HL-60 (cell line): ENCODE measurements at regions not wholly inside any gene's neighbourhood (a gene's known extent, or its start where the extent isn't known, plus 50 kb on each side); places are given as distances from the start of the nearest gene placed in this dataset.

ENCODE experiments used
- DNase-seq, 2 experiments: peaks; one replicate each; pipeline ENCODE4 v3.0.0-alpha.2; 2010 to 2020; ENCODE audit warnings: low read depth in 1 of 2, low spot score in 1 of 2
- H3K27ac ChIP-seq: fragments of 250-450 bp; sonication (Bioruptor Pico); replicated peaks from 2 replicates; pipeline ENCODE4 v1.5.1; 2020; ENCODE audit warnings: mild to moderate bottlenecking, moderate library complexity
- H3K27me3 ChIP-seq: fragments of 250-450 bp; sonication (Bioruptor Pico); 2 replicates; pipeline ENCODE4 v1.5.1; 2021; ENCODE audit warnings: mild to moderate bottlenecking, moderate library complexity; ENCODE audit not compliant: insufficient read depth, poor library complexity, severe bottlenecking
- H3K4me3 ChIP-seq: replicated peaks from 2 replicates; pipeline ENCODE4 v1.5.1; 2011; ENCODE audit warnings: mild to moderate bottlenecking, control low read depth, low read length; ENCODE audit not compliant: insufficient read depth
- CTCF ChIP-seq: IDR thresholded peaks from one replicate; pipeline ENCODE4 v1.5.1; 2011; ENCODE audit warnings: low read length, control low read depth, inconsistent platforms; ENCODE audit not compliant: insufficient read depth
- GABPA ChIP-seq: IDR thresholded peaks from 2 replicates; pipeline ENCODE4 v1.6.1; 2012; ENCODE audit warnings: low read depth
- POLR2AphosphoS5 ChIP-seq: IDR thresholded peaks from 2 replicates; pipeline ENCODE4 v1.6.1; 2012; ENCODE audit warnings: low read depth
- REST ChIP-seq: IDR thresholded peaks from 2 replicates; pipeline ENCODE4 v1.6.1; 2012; ENCODE audit warnings: low read depth; ENCODE audit not compliant: insufficient replicate concordance
- SPI1 ChIP-seq: IDR thresholded peaks from 2 replicates; pipeline ENCODE4 v1.6.1; 2012; ENCODE audit warnings: low read depth, mild to moderate bottlenecking, borderline replicate concordance

GRCh38 chr1:5794279-5794678 lies 197.9 kb downstream of the NPHP4 start:
- no peak for DNase-seq
- no peak overlapping the region for H3K27ac ChIP-seq
- H3K27me3 ChIP-seq, result no peaks in the 10 kb centered on the region
- TF ChIP-seq POLR2AphosphoS5 (no peak), CTCF (no peak), REST (no peak), GABPA (no peak), SPI1 (no peak)
- H3K4me3 ChIP-seq, result no peak overlapping the region

GRCh38 chr1:5793516-5793915 lies 198.7 kb downstream of the NPHP4 start:
- no peak for DNase-seq
- Histone ChIP-seq H3K4me3 (no peak overlapping the region), H3K27ac (no peak overlapping the region), H3K27me3 (no peaks in the 10 kb centered on the region)
- TF ChIP-seq SPI1 (no peak), POLR2AphosphoS5 (no peak), CTCF (no peak), GABPA (no peak), REST (no peak)

GRCh38 chr1:5781079-5781478 lies 211.1 kb downstream of the NPHP4 start:
- Histone ChIP-seq H3K4me3 (no peak overlapping the region), H3K27ac (no peak overlapping the region), H3K27me3 (no peaks in the 10 kb centered on the region)
- no peak for DNase-seq
- TF ChIP-seq GABPA, result no peak
- no peak for TF ChIP-seq POLR2AphosphoS5
- TF ChIP-seq REST, result no peak

- no peaks in the 10 kb centered on the region for H3K27me3 ChIP-seq
- TF ChIP-seq REST (no peak), SPI1 (no peak), POLR2AphosphoS5 (no peak), CTCF (no peak), GABPA (no peak)
- no peak overlapping the region for H3K4me3 ChIP-seq
- DNase-seq, result no peak
- no peak overlapping the region for H3K27ac ChIP-seq
These were observed 211.9 kb downstream of the NPHP4 start for GRCh38 chr1:5780324-5780716.
